ENCODE measurements at regions not wholly inside any gene's neighbourhood (a gene's known extent, or its start where the extent isn't known, plus 50 kb on each side); places are given as distances from the start of the nearest gene placed in this dataset.

GRCh38 chr7:101693498-101694091 is 64.5 kb upstream of the MYL10 start:
- no peak for TF ChIP-seq ZNF263 (CRISPR knock-in tag; IDR thresholded peaks at IDR 0.05; ENCODE audit: low read depth)
- TF ChIP-seq OVOL2 (CRISPR knock-in tag; IDR thresholded peaks at IDR 0.05; ENCODE audit: borderline replicate concordance): no peak
- TF ChIP-seq SP1 (CRISPR knock-in tag; conservative IDR thresholded peaks at IDR 0.05): no peak
- no peak for TF ChIP-seq NR2C2 (CRISPR knock-in tag; IDR thresholded peaks at IDR 0.05)
- TF ChIP-seq, protein P1, sequence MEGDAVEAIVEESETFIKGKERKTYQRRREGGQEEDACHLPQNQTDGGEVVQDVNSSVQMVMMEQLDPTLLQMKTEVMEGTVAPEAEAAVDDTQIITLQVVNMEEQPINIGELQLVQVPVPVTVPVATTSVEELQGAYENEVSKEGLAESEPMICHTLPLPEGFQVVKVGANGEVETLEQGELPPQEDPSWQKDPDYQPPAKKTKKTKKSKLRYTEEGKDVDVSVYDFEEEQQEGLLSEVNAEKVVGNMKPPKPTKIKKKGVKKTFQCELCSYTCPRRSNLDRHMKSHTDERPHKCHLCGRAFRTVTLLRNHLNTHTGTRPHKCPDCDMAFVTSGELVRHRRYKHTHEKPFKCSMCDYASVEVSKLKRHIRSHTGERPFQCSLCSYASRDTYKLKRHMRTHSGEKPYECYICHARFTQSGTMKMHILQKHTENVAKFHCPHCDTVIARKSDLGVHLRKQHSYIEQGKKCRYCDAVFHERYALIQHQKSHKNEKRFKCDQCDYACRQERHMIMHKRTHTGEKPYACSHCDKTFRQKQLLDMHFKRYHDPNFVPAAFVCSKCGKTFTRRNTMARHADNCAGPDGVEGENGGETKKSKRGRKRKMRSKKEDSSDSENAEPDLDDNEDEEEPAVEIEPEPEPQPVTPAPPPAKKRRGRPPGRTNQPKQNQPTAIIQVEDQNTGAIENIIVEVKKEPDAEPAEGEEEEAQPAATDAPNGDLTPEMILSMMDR (IDR thresholded peaks at IDR 0.05): no peak
- TF ChIP-seq FOXP4 (CRISPR knock-in tag; IDR thresholded peaks at IDR 0.05): no peak
- TF ChIP-seq RORB (CRISPR knock-in tag; IDR thresholded peaks at IDR 0.05): no peak
- TF ChIP-seq TEAD4 (CRISPR knock-in tag; IDR thresholded peaks at IDR 0.05): no peak
- TF ChIP-seq MYBL2 (CRISPR knock-in tag; IDR thresholded peaks at IDR 0.05): no peak
- TF ChIP-seq NFYB (CRISPR knock-in tag; conservative IDR thresholded peaks at IDR 0.05; ENCODE audit: low read depth): no peak
- no peak for TF ChIP-seq MAX (CRISPR knock-in tag; IDR thresholded peaks at IDR 0.05)
- TF ChIP-seq, protein P2, sequence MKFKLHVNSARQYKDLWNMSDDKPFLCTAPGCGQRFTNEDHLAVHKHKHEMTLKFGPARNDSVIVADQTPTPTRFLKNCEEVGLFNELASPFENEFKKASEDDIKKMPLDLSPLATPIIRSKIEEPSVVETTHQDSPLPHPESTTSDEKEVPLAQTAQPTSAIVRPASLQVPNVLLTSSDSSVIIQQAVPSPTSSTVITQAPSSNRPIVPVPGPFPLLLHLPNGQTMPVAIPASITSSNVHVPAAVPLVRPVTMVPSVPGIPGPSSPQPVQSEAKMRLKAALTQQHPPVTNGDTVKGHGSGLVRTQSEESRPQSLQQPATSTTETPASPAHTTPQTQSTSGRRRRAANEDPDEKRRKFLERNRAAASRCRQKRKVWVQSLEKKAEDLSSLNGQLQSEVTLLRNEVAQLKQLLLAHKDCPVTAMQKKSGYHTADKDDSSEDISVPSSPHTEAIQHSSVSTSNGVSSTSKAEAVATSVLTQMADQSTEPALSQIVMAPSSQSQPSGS (CRISPR knock-in tag; IDR thresholded peaks at IDR 0.05; ENCODE audit: borderline replicate concordance, low read depth): no peak
